Activated CD4-positive, alpha-beta T cell treated with anti-CD3 and anti-CD28 coated beads for 24 hours (primary cell): ENCODE measurements at regions not wholly inside any gene's neighbourhood (a gene's known extent, or its start where the extent isn't known, plus 50 kb on each side); places are given as distances from the start of the nearest gene placed in this dataset.

ENCODE experiments used
- DNase-seq, 2 donors: peaks; one replicate each; pipeline ENCODE4 v3.0.0-alpha.2; 2020; ENCODE audit warnings: low read depth in 2 of 2

DNA sequence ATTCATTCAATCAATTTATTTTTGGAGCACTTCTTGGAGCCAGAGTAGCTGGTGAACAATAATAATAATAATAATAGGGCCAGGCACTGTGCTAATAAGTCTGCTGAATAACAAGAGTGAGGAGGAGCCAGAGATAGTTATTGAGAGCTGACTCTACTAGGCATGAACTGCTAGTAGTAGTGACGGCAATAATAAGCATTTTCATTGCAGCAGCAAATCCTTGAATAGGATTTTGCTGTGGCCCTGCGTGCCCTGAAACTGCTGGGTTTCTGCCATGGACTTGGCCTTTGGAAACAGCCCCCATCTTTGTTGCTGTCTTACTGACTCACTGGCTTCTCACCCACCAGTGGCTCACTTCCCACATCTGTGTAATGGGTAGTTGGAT lies 545.9 kb downstream of the MIAT start:
- DNase-seq: no peak

DNA sequence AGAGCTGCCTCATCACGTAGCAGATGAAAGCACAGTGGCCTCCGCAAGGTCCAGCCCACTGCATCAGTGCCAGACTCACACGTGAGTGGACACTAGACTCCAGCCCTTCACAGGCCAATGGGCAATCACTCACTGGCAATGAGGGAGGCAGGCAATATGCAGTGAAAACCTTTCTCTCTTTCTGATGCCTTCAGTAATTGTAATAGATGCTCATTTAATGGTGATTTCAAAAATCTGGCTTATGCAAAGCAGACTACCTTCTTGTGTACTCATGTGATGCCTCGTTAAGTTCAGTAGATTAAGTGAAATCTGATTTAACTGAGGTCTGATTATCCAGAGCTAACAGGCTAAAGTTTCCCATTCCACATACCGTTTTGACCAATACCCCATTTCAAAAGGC lies 546.9 kb downstream of the MIAT start:
- DNase-seq: no peak

DNA sequence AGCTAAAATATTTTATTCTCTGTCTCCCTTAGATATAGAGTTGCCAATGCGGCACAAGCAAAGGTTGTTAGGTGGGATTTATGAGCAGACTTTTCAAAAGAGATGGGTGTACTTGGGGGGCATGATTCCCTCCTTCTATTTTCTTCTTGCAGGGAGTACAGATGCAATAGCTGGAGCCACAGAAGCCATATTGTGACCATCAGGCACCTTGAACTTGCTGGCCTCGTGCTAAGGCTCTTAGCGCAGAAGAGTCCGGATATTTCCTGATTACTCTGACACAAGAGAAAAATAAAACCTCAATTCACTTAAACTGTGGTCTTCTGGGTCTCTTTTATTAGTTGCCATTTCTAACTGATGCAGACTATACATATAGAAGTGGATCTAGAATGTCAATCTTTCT lies 547.4 kb downstream of the MIAT start:
- DNase-seq: no peak

DNA sequence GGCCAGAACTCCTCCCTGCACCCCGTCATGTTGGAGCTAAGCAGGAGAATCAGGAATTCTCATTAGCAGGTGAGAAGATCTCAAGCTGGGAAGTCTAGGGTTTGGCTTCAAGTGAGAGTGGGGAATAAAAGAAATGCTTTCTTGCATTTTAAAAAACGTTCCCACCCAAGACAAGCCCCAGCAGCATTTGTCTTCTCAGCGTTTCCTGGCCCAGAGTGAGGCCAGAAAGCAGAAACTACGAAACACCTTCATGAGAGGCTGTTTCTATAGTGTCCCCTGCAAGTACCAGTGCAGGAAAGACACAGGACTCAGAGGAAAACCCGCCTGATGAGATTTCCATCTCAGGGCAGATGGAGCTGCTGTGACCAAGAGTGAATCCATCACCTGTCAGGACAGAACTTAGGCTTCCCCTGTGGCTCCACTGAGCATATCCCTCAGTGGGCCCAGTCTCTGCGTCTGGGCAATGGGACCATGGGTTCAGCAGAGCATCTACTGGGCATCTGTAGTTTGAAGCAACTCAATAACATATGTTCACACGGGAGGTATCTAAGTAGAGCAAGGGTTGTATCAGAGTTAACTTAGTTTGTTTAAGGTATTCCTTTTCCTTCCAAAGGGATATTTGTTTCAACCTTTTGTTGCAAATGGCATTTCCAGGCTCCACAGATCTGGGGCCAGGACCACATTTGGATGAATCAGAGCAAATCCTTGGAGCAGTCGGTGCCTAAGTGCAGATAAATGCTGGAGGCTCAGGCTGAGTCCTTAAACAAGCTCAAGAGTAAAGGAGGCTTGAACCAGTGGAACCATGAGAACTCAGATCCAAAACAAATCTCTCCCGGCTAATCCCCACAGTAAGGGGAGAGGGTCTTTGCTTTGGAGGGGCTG lies 548.3 kb downstream of the MIAT start:
- DNase-seq: no peak

DNA sequence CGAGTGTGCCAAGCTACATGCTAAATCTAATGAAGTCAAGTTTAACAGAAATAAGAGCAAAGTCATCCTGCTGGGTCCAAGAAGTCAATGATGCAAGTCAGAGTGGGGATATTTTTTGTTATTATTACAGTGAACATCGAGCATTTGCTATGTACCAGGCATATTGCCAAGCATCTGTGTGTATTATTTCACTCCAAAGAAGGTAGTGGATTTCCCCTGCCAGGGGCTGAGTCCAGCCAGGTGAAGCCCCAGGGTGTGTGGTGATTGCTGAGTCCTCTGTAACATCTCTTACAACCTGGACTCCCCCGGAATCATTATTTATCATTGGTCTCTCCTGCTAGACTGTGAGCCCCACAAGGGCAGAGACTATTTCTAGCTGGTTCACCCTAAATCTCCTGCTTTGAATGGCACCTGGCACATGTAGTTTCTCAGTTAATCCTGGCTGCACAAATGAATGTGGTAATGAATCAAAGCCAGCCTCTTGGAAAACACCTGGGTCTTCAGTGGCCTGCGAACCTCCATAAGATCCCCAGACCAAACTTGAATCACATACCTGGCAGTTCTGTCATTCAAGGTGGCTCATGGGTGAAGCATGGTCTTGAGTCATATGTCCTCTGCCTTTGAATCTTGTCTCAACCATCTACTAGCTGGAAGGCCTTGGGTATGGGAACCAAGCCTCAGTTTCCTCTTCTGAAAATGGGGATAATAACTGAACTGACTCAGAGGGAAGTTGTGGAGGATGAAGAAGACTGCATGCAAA lies 549.2 kb downstream of the MIAT start:
- no peak for DNase-seq

DNA sequence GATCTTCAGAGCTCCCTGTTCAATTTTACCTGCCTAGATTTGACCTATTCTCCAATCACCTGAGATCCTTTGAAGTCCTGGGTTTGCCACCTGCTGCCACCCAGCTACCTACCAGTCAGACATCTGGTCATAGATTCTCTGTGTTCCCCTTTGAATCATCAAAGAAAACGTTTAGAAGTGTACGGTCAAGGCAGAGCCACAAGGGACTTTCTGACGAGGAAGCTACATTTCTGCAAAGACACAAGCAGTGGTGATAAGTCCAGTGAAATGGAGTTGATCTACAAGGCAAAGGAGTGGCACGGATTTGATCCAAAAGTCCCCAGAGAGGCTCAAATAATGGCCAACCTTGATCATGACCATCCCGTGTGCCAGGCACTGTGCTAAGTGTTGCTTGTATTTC lies 549.9 kb downstream of the MIAT start:
- no peak for DNase-seq

DNA sequence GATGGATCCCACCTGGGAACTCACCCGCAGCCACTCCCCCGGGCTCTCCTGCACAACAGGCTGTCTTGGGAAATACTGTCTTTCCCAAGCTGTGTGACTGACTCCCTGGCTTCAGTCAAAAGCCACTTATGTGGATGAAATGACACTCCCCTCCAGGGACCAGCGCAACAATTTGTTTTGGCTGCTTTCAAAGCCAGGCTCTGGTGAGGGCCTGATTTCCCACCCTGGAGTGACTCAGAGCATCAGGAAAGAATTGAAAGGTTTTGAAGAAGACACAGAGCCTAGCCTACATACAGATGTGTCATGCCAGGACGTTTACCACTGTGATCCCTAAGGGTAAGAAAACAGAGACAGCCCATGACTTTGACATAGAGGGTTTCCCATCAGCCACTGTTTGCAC lies 550.5 kb downstream of the MIAT start:
- no peak for DNase-seq

DNA sequence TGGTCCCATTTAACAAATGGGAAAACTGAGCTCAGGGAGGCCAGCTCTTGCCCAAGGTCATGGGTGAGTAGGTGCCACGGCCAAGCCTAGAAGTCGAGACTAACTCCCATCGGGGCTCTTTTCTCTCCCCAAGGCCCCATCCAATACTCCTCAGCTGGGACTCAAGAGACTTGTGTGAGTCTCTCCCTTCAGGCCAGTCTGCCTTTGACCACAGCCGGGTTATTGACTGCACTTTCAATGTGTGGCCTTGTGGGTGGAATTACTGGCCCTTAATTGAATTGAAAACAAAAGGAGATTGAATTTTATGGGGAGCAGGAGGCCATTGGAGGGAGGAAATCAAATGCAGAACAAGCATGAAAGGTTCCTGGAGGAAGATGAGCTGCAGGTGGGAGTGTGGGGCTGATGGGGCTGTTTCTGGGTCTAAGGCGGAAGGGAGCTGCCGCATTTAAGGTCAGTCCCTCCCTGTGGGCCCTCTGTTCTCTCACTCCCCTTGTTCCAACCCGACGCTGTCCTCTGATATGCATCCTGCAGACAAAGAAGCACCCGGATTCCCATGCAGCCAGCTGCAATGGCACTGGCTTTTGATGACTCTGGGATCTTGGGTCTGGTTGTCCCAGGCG lies 552.8 kb downstream of the MIAT start:
- no peak for DNase-seq

DNA sequence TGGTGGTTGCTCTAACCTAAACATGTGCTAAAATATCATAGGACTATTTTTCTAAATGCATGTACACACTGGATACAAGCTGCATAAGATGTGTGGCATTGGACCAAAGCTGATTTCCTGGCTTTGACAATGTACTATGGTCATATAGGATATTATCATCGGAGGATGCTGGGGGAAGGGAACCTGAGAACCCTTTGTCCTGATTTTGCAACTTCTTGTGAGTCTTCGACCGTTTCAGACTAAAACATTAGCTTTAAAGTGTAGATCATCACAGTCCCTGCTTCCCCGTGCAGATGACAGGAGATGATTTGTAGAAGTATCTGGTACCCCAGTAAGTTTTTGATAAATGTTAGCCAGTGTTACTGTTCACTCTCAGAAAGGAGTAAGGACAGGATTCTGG lies 554.7 kb downstream of the MIAT start:
- no peak for DNase-seq

DNA sequence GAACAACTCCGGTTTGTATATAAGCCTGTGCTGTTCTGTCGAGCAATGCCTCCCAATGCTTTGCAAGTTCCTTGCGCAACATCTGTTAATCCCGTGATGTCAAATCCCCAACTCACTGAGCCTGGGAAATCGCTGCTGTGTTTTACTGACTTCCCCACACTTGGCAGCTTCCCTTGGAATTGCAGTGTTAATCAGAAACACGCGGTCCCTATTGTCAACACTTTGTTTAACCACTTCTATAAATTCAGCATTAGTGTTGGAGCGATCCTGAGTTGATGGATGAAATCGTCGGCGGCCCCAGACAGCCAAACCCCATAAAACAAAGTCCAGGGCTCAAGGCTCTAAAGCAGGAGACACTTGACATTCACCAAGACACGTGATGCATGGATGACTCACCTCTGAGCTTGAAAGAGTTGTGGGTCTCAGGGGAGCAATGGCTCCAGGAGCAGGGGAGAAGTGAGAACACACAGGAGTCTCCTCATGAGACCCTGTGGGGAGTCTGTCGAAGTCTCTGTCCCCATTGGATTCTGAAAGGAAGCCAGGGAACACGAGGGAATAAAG lies 555.3 kb downstream of the MIAT start:
- no peak for DNase-seq

DNA sequence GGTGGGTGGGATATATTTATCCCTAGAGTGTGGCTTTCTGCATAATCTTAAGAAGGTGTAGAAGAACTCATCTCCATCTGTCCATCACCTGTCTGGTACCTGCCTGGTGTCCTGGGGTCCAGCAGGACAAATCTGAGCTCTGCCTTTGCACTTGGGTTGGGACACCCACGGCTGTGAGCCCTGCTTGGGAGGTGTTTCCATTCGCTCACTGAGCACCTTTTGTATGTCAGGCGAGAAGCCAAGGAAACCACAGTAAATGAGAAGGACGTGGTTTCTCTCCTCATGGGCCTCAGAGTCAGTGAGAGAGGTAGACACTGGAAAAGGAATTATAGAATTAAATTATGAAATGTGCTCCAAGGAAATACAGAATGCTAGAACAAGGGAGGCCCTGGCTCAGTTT lies 555.9 kb downstream of the MIAT start:
- no peak for DNase-seq

DNA sequence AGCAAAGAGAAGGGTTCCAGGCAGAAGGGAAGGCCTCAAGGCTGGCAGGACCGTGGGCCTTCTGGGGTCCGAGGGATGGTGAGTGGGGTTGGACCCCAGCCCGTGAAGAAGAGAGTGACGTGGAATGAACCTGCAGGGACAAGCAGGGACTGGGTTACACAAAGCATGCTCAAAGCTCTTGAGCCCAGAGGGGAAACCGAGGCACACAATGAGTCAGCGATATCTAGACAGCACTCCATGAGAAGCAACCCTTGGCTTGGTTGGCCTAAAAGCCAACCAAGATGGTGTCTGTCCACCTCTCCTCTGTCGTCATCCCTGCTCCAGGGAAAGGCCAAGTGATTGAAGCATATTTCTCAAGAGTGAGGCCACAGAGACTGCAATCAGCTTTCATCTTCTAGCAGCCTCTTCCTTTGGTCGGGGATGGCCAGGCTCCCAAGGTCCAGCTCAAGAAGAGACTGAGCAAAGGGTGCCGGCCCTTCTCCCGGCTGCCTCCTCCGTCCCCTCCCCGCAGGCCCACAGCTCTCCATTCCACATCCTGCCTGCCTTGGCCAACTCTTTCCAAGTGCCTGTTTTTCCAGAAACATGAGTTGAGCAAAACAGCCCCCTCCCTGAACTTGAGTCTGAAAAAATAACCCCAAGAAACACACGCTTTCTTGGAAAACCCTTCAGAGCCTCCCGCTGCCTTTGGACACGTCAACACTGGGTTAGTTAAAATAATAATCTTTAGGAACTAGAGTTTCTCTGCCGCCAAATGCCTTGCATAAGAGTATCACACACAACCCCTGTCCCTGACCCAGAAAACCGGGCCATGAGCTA lies 556.6 kb downstream of the MIAT start:
- no peak for DNase-seq

DNA sequence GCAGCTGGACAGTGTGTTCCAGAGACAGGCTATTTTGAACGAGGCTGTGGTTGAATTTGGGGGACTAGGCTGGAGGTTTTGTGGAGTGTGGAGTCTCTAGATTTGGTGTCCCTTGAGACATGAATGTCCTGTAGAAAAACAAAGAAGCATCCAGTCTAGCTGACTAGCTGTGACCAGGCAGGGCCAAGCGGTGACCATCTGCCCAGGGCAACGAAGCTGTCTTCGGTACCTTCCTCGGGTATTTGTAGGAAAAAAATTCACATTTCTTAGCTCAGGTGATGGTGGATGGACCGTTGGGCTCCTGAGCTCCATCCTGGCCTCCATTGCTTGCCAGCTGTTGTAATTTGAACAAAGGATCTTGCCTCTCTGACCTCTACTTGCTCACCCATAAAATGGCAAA lies 557.3 kb downstream of the MIAT start:
- no peak for DNase-seq

DNA sequence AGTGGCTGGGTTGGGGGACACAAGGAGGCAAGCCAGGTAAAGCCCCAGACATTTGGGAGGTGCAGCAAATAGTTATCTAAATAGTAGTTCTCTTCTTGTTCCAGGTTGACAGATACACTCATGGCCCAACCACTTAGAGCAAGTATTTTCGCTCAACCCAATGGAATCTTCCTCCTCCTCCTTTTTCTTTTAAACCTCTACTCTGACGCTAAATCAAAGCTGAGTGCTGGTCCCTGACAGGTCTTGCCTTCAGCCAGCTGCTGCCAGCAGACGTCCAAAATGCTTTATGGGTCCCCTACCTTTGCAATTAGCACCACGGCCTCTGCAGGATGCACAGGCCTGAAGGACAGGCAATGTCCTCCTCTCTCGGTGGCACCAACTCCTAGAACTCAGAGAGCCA lies 558.5 kb downstream of the MIAT start:
- no peak for DNase-seq

DNA sequence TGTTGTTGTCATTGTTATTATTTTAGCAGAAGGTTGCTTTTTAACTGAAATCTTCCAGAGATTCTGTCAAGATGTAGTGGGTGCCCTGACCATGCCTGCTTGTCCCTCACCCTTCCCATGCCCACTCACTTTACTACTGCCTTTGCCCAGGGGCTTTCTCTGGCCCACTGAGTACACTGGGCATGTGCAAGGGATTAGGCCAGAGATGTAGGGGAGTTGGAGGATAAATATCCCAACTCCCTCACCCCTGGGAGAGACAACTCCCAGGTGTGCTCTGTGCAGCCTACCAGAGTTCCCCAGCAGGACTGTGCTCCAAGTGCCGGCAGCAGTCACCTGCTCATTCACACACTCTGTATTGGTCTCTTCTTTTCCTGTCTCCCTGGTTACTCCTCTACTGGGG lies 559.1 kb downstream of the MIAT start:
- DNase-seq: no peak

DNA sequence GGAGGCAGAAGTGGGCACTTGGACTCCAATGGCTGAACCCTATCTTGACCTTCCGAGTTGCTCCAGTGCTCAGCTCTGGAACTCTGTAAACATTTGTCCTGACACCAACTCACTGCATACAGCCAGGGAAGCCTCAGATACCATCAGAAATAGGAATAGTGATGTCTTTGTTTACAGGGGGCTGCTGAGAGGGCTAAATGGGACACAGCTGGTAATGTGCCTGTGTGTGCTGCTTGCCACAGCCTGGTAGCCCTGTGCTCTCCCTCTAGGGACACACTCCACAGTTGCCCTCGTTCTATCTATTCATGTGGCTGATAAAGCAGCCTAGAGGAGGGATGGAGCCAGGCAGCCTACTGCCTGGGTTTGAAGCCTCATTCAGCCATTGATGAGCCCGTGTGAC lies 559.8 kb downstream of the MIAT start:
- no peak for DNase-seq

DNA sequence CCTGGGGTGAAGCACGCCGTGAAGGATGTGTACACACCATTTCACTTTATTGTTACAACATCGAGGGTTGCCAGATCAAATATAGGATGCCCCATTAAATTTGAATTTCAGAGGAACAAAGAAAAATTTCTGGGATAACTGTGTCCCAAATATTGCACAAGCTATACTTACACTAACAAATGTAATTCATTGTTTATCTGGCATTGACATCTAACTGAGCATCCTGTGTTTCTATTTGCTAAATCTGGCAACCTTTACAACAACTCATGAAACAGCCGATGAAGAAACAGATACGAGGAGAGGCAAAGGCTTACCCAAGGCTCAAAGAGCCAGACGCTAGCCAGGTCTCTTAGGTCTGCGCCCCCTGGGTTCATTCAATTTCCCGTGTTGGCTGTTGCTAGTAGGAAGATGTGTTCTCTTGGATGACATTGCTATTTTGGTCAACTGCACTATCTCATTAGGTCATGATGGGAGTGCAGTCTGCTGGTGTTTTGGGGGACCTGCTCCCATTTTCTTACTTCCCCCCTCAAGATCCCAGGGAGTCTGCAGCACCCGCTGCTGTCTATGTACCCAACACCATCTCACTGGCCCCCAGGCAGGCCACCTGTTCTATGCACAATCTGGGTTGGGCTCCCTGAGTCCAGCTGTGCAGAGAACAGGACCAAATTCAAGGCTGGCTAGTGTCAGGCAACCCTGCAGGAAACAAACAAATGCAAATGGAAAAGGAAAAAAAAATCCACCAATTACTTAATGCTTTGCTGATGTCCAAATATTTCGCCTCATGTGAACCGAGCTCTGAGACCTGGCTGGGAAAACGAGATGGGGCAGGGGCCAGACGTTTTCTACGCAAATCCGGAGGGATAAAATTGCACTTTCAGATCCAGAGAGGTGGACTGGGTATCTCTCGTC lies 560.9 kb downstream of the MIAT start:
- no peak for DNase-seq

DNA sequence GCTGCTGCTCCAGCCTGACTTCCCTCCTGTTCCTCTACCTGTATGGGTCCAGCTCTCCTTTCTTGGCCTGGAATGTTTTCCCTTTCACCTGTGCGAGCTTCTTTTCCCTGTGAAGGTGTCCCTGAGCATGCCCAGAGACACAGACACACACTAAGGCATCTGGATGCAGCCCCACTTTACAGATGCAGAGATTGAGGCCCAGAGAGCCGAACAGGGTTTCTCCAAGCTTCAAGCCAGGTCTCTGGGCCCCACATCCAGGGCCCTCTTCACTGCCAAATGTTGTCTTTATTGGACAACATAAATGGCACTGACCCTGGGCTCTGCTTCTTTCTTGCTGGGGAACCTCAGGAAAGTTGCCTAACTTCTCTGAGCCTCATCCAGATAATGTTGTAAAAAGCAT lies 561.6 kb downstream of the MIAT start:
- no peak for DNase-seq

DNA sequence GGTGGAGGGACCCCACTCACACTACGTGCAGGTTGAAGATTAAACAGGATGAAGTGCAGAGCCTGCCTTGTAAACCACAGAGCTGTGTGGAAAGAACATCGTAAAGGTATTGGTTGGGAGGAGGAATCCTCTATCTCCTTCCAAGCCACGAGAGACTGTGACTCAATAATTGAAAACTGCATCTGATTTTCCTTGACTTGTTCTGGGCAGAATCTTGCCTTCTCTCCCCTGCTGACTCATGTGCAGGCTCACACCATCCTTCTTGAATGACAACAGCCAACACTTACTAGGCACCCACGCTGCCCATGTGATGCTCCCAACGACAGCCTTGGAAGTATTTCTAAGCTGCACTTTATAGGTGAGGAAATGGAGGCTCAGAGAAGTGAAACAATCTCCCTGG lies 563.0 kb downstream of the MIAT start:
- DNase-seq: no peak

DNA sequence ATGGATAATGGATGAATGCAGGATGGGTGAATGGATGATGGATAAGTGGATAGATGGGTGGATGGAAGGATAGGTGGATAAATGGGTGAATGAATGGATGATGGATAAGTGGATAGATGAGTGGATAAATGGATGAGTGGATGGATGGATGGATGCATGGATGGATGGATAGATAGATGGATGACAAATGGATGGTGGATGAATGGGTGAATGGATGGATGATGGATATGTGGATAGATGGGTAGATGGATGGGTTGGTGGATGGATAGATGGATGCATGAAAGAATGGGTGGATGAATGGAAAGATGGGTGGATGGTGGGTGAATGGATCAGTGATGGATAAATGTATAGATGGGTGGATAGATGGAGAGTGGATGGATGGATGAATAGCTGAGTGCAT lies 564.8 kb downstream of the MIAT start:
- no peak for DNase-seq
